ENCODE measurements at regions not wholly inside any gene's neighbourhood (a gene's known extent, or its start where the extent isn't known, plus 50 kb on each side); places are given as distances from the start of the nearest gene placed in this dataset.

DNA sequence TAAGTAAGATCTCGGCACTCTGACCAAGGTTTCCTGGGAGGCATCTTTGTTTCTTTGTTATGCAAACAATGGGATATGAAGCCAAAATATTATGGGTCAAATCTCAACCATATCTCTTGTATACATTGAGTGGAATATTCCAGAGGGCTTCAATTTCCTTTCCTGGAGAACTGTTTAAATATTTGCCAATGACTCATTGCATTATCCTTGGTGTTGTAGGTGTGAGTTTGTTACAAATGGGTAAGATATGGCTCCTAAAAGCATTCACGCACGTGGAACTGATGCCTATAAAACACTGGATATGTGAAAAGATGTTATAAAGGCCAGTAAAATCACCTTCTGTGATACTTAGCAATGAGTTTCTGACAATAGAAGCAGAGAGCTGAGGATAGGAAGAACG, 150.5 kb upstream of the WDR1 start:
- no peaks in the 10 kb centered on the region for H3K36me3 ChIP-seq (ENCODE audit: control insufficient read depth, insufficient read depth, low read length)
- ChIA-PET CTCF (no interaction called here), POLR2A (no interaction called here)
- Mint-ChIP-seq H3K4me3 (ENCODE audit: unreplicated experiment) (no peak overlapping the region), H3K27me3 (ENCODE audit: insufficient read depth, unreplicated experiment) (no peaks in the 10 kb centered on the region), H3K9me3 (ENCODE audit: unreplicated experiment) (no peaks in the 10 kb centered on the region), H3K36me3 (ENCODE audit: insufficient read depth, unreplicated experiment) (no peaks in the 10 kb centered on the region), H3K4me1 (ENCODE audit: low read depth, unreplicated experiment) (peaks cover 5% of the 10 kb centered on the region), H3K27ac (ENCODE audit: unreplicated experiment) (no peak overlapping the region)
- H3K4me3 ChIP-seq (ENCODE audit: low read depth, low read length): no peak overlapping the region
- H3K4me1 ChIP-seq: peaks cover 18% of the 10 kb centered on the region
- no peaks in the 10 kb centered on the region for H3K27me3 ChIP-seq (replicated peaks; ENCODE audit: control insufficient read depth, insufficient read depth, low read length)
- TF ChIP-seq, protein P1, sequence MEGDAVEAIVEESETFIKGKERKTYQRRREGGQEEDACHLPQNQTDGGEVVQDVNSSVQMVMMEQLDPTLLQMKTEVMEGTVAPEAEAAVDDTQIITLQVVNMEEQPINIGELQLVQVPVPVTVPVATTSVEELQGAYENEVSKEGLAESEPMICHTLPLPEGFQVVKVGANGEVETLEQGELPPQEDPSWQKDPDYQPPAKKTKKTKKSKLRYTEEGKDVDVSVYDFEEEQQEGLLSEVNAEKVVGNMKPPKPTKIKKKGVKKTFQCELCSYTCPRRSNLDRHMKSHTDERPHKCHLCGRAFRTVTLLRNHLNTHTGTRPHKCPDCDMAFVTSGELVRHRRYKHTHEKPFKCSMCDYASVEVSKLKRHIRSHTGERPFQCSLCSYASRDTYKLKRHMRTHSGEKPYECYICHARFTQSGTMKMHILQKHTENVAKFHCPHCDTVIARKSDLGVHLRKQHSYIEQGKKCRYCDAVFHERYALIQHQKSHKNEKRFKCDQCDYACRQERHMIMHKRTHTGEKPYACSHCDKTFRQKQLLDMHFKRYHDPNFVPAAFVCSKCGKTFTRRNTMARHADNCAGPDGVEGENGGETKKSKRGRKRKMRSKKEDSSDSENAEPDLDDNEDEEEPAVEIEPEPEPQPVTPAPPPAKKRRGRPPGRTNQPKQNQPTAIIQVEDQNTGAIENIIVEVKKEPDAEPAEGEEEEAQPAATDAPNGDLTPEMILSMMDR (IDR thresholded peaks at IDR 0.05; ENCODE audit: insufficient read depth in 1 of 2, low read depth in 1 of 2, low read length in 1 of 2, severe bottlenecking in 1 of 2, unreplicated experiment in 1 of 2): no peak
- intact Hi-C loops (cut with micrococcal nuclease; ENCODE audit: unreplicated experiment): loop anchor here (10.0 kb wide), 1 partner anchor 102 kb away; no protein-coding TSS in a partner anchor
- no TSS peak for BruUV-seq (replicated peaks)
- no peaks in the 10 kb centered on the region; the same call in 1 of the 2 replicates for H3K9me3 ChIP-seq
- DNase-seq: no peak

DNA sequence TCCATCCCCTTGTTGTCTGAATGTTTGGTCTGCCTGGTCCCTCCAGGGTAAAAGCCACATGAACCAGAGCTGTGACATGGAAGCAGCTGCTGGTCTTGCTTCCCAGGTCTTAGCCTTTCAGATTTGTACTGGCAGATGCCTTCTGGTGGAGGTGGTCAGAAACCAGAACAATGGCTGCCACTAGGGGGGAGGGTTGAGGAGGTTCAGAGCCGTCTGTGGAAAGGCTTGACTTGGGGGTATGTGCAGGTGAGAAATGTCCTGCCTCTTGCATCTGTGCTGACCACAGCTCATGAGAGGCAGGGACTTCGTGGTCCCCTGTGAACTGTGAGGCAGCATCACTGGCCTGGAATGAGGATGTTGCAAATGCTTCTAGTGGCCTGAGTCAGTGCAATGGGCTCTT, 144.2 kb upstream of the WDR1 start:
- DNase-seq: no peak
- Mint-ChIP-seq H3K4me3 (ENCODE audit: unreplicated experiment) (no peak overlapping the region), H3K9me3 (ENCODE audit: unreplicated experiment) (no peaks in the 10 kb centered on the region), H3K27me3 (ENCODE audit: insufficient read depth, unreplicated experiment) (no peaks in the 10 kb centered on the region), H3K36me3 (ENCODE audit: insufficient read depth, unreplicated experiment) (no peaks in the 10 kb centered on the region), H3K27ac (ENCODE audit: unreplicated experiment) (no peak overlapping the region), H3K4me1 (ENCODE audit: low read depth, unreplicated experiment) (no peaks in the 10 kb centered on the region)
- ChIA-PET CTCF (no interaction called here), POLR2A (no interaction called here)
- intact Hi-C loops (cut with micrococcal nuclease; ENCODE audit: unreplicated experiment): loop anchor here (10.0 kb wide), 1 partner anchor 96 kb away; no protein-coding TSS in a partner anchor
- H3K4me1 ChIP-seq: no peaks in the 10 kb centered on the region
- H3K4me3 ChIP-seq (ENCODE audit: low read depth, low read length): no peak overlapping the region
- TF ChIP-seq, protein P1 (IDR thresholded peaks at IDR 0.05; ENCODE audit: insufficient read depth in 1 of 2, low read depth in 1 of 2, low read length in 1 of 2, severe bottlenecking in 1 of 2, unreplicated experiment in 1 of 2): no peak
- H3K36me3 ChIP-seq (ENCODE audit: control insufficient read depth, insufficient read depth, low read length): no peaks in the 10 kb centered on the region
- H3K9me3 ChIP-seq: no peaks in the 10 kb centered on the region
- BruUV-seq (replicated peaks): no TSS peak
- no peaks in the 10 kb centered on the region for H3K27me3 ChIP-seq (replicated peaks; ENCODE audit: control insufficient read depth, insufficient read depth, low read length)

DNA sequence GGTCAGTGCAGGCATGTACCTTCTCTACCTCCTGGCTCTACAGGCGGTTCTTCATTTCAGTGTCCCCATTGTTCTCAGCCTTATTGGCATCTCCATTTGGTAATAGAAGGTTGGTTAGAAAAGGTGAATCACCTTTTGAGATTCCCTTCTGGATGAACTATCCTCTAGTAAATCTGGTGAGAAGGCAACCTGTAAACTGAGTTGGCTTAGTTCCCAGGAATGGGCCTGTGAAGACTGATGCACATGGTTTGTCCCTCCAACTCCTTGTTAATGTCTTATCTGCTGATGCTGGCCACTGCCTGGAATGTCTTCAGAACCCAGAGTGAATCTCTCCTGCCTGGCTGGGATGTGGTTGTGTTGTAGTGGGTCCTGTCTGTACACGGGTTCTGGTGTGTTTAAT, 143.4 kb upstream of the WDR1 start:
- no TSS peak for BruUV-seq (replicated peaks)
- Mint-ChIP-seq H3K4me1 (ENCODE audit: low read depth, unreplicated experiment) (no peaks in the 10 kb centered on the region), H3K9me3 (ENCODE audit: unreplicated experiment) (no peaks in the 10 kb centered on the region), H3K27me3 (ENCODE audit: insufficient read depth, unreplicated experiment) (no peaks in the 10 kb centered on the region), H3K36me3 (ENCODE audit: insufficient read depth, unreplicated experiment) (no peaks in the 10 kb centered on the region), H3K27ac (ENCODE audit: unreplicated experiment) (no peak overlapping the region), H3K4me3 (ENCODE audit: unreplicated experiment) (no peak overlapping the region)
- ChIA-PET CTCF (no interaction called here), POLR2A (no interaction called here)
- intact Hi-C loops (cut with micrococcal nuclease; ENCODE audit: unreplicated experiment): loop anchor here (10.0 kb wide), 1 partner anchor 95 kb away; no protein-coding TSS in a partner anchor
- H3K36me3 ChIP-seq (ENCODE audit: control insufficient read depth, insufficient read depth, low read length): no peaks in the 10 kb centered on the region
- H3K4me1 ChIP-seq: no peaks in the 10 kb centered on the region
- TF ChIP-seq, protein P1 (IDR thresholded peaks at IDR 0.05; ENCODE audit: insufficient read depth in 1 of 2, low read depth in 1 of 2, low read length in 1 of 2, severe bottlenecking in 1 of 2, unreplicated experiment in 1 of 2): no peak
- H3K9me3 ChIP-seq: no peaks in the 10 kb centered on the region
- H3K4me3 ChIP-seq (ENCODE audit: low read depth, low read length): no peak overlapping the region
- no peak for DNase-seq
- H3K27me3 ChIP-seq (replicated peaks; ENCODE audit: control insufficient read depth, insufficient read depth, low read length): no peaks in the 10 kb centered on the region

All from Caco-2 (cell line).